CD4-positive, alpha-beta T cell (primary cell): ENCODE measurements at regions not wholly inside any gene's neighbourhood (a gene's known extent, or its start where the extent isn't known, plus 50 kb on each side); places are given as distances from the start of the nearest gene placed in this dataset.

ENCODE experiments used
- ATAC-seq: fragments of 200-7000 bp; cut with Tn5 transposase; one replicate; pipeline ENCODE4 v1.10.0; 2022; ENCODE audit warnings: mild to moderate bottlenecking; ENCODE audit not compliant: poor library complexity
- CTCF ChIA-PET: fragments of 350-600 bp; sonication (Branson Sonifier 250); formaldehyde crosslinking; loops from one replicate; lab custom pipeline; 2021; ENCODE audit warnings: antibody characterized with exemption, inconsistent platforms; lab: Charles Lee
- POLR2A ChIA-PET: fragments of 350-600 bp; sonication (Branson Sonifier 250); formaldehyde crosslinking; loops from one replicate; lab custom pipeline; 2021; ENCODE audit warnings: antibody characterized with exemption, inconsistent platforms; lab: Charles Lee
- DNase-seq, 14 experiments: peaks; one replicate each; pipeline ENCODE4 v3.0.0-alpha.2; 2013 to 2020; ENCODE audit warnings: mixed read lengths in 2 of 14
- H3K27ac ChIP-seq, 2 donors: one replicate each; pipeline versions ENCODE4 v1.5.1 to v1.7.0; 2013; ENCODE audit warnings: low read length in 2 of 2, low read depth in 1 of 2, mild to moderate bottlenecking in 1 of 2
- H3K27me3 ChIP-seq, 2 experiments: 1 replicate in 1 of 2; 2 replicates in 1 of 2; pipeline versions ENCODE4 v1.6.1 to v1.7.0; 2013; ENCODE audit warnings: low read length in 2 of 2, control low read depth in 1 of 2, mild to moderate bottlenecking in 1 of 2, moderate library complexity in 1 of 2; ENCODE audit not compliant: insufficient read depth in 2 of 2, control insufficient read depth in 1 of 2
- H3K36me3 ChIP-seq: one replicate; pipeline ENCODE4 v1.6.1; 2013; ENCODE audit warnings: low read length, control low read depth; ENCODE audit not compliant: insufficient read depth
- H3K4me1 ChIP-seq: one replicate; pipeline ENCODE4 v1.6.1; 2013; ENCODE audit warnings: low read length, control low read depth; ENCODE audit not compliant: insufficient read depth
- H3K4me3 ChIP-seq: one replicate; pipeline ENCODE4 v1.5.1; 2013; ENCODE audit warnings: mild to moderate bottlenecking, low read length, moderate library complexity
- H3K9me3 ChIP-seq, 2 experiments: 1 replicate in 1 of 2; 2 replicates in 1 of 2; pipeline versions ENCODE4 v1.6.1 to v1.7.0; 2013; ENCODE audit warnings: low read length in 2 of 2, mild to moderate bottlenecking in 2 of 2, control low read depth in 1 of 2, moderate library complexity in 1 of 2; ENCODE audit not compliant: control insufficient read depth in 1 of 2, insufficient read depth in 1 of 2
- H3K27ac Mint-ChIP-seq: one replicate; pipeline ENCODE4 v1.8.0; 2020; ENCODE audit warnings: mixed read lengths
- H3K27me3 Mint-ChIP-seq: one replicate; pipeline ENCODE4 v1.8.0; 2021; ENCODE audit warnings: mixed read lengths
- H3K36me3 Mint-ChIP-seq: one replicate; pipeline ENCODE4 v1.8.0; 2021; ENCODE audit warnings: low read depth, mixed read lengths
- H3K4me1 Mint-ChIP-seq: one replicate; pipeline ENCODE4 v1.8.0; 2021; ENCODE audit warnings: low read depth, mixed read lengths
- H3K4me3 Mint-ChIP-seq: one replicate; pipeline ENCODE4 v1.8.0; 2020; ENCODE audit warnings: mild to moderate bottlenecking, mixed read lengths
- H3K9me3 Mint-ChIP-seq: one replicate; pipeline ENCODE4 v1.8.0; 2020; ENCODE audit warnings: mixed read lengths
- CTCF ChIP-seq: fragments of 200-600 bp; IDR thresholded peaks from one replicate; pipeline ENCODE4 v1.8.0; 2022; ENCODE audit warnings: antibody characterized with exemption, mild to moderate bottlenecking
- intact Hi-C, 2 experiments: fragments of 100-400 bp; cut with DNase I in 1 of 2; cut with micrococcal nuclease in 1 of 2; formaldehyde crosslinking; loops; one replicate each; pipeline versions ENCODE4 v1.15.1 to v1.9.0; 2023 to 2025; cut with DNase I, micrococcal nuclease

- no peak overlapping the region for H3K4me3 Mint-ChIP-seq
- ChIA-PET POLR2A (interaction anchor here (0.6 kb wide), 1 partner anchor 151 kb away, joined by 3 read pairs; no protein-coding TSS in a partner anchor), CTCF (no interaction called here)
- Histone ChIP-seq H3K27me3 (no peaks in the 10 kb centered on the region), H3K27ac (no peak overlapping the region), H3K36me3 (no peaks in the 10 kb centered on the region), H3K4me3 (no peak overlapping the region), H3K4me1 (no peaks in the 10 kb centered on the region), H3K9me3 (no peaks in the 10 kb centered on the region)
- H3K36me3 Mint-ChIP-seq, result no peaks in the 10 kb centered on the region
- H3K4me1 Mint-ChIP-seq, result no peaks in the 10 kb centered on the region
- no peak for ATAC-seq
- no peaks in the 10 kb centered on the region for H3K9me3 Mint-ChIP-seq
- intact Hi-C loops, result loop anchor here (2.0 to 10.0 kb wide), 4 partner anchors 167 to 1083 kb away; no protein-coding TSS in a partner anchor
- TF ChIP-seq CTCF, result peak; percentile 19
- no peaks in the 10 kb centered on the region for H3K27me3 Mint-ChIP-seq
- DNase-seq, result peak in 4 of 14 experiments; percentile 7 to 48 (median 24)
- no peak overlapping the region for H3K27ac Mint-ChIP-seq
Measured at GRCh38 chr2:206392118-206392517, 51.2 kb upstream of the ADAM23 start.
